ENCODE measurements at regions not wholly inside any gene's neighbourhood (a gene's known extent, or its start where the extent isn't known, plus 50 kb on each side); places are given as distances from the start of the nearest gene placed in this dataset.

- Histone ChIP-seq H3K27ac (ENCODE audit: low read length) (no peak overlapping the region), H3K4me1 (ENCODE audit: control insufficient read depth, insufficient read depth, low read length) (no peaks in the 10 kb centered on the region), H3K27me3 (ENCODE audit: control insufficient read depth, insufficient read depth, low read length) (peaks cover 6% of the 10 kb centered on the region), H3K4me3 (ENCODE audit: low read length) (no peak overlapping the region), H3K9me3 (ENCODE audit: control insufficient read depth, low read depth, low read length) (no peaks in the 10 kb centered on the region), H3K36me3 (ENCODE audit: control insufficient read depth, insufficient read depth, low read length) (no peaks in the 10 kb centered on the region)
- WGBS (ENCODE audit: insufficient coverage, low lambda C conversion rate), result 100% methylated on average over 1 of the region's 8 CpGs
- DNase-seq, result no peak
These were observed 143.1 kb upstream of the L3MBTL4 start for GRCh38 chr18:6557770-6558248.

GRCh38 chr18:6558446-6559156 lies 143.9 kb upstream of the L3MBTL4 start:
- H3K27ac ChIP-seq (ENCODE audit: low read length), result no peak overlapping the region
- no peaks in the 10 kb centered on the region for H3K36me3 ChIP-seq (ENCODE audit: control insufficient read depth, insufficient read depth, low read length)
- 75% methylated on average over 2 of the region's 7 CpGs for WGBS (ENCODE audit: insufficient coverage, low lambda C conversion rate)

GRCh38 chr18:6559296-6559695 lies 144.6 kb upstream of the L3MBTL4 start:
- Histone ChIP-seq H3K27me3 (ENCODE audit: control insufficient read depth, insufficient read depth, low read length) (peaks cover 6% of the 10 kb centered on the region), H3K36me3 (ENCODE audit: control insufficient read depth, insufficient read depth, low read length) (no peaks in the 10 kb centered on the region), H3K27ac (ENCODE audit: low read length) (no peak overlapping the region), H3K4me1 (ENCODE audit: control insufficient read depth, insufficient read depth, low read length) (no peaks in the 10 kb centered on the region), H3K9me3 (ENCODE audit: control insufficient read depth, low read depth, low read length) (no peaks in the 10 kb centered on the region), H3K4me3 (ENCODE audit: low read length) (no peak overlapping the region)
- DNase-seq, result no peak
- WGBS (ENCODE audit: insufficient coverage, low lambda C conversion rate), result no CpG with 5 or more reads among the region's 1 CpG

More at GRCh38 chr18:6558446-6559156, 143.9 kb upstream of the L3MBTL4 start:
- Histone ChIP-seq H3K27me3 (ENCODE audit: control insufficient read depth, insufficient read depth, low read length) (peaks cover 6% of the 10 kb centered on the region), H3K9me3 (ENCODE audit: control insufficient read depth, low read depth, low read length) (no peaks in the 10 kb centered on the region), H3K4me3 (ENCODE audit: low read length) (no peak overlapping the region), H3K4me1 (ENCODE audit: control insufficient read depth, insufficient read depth, low read length) (no peaks in the 10 kb centered on the region)
- no peak for DNase-seq

GRCh38 chr18:6561016-6561415 lies 146.3 kb upstream of the L3MBTL4 start:
- Histone ChIP-seq H3K27ac (ENCODE audit: low read length) (no peak overlapping the region), H3K27me3 (ENCODE audit: control insufficient read depth, insufficient read depth, low read length) (peaks cover 6% of the 10 kb centered on the region), H3K4me3 (ENCODE audit: low read length) (no peak overlapping the region), H3K9me3 (ENCODE audit: control insufficient read depth, low read depth, low read length) (no peaks in the 10 kb centered on the region), H3K4me1 (ENCODE audit: control insufficient read depth, insufficient read depth, low read length) (no peaks in the 10 kb centered on the region), H3K36me3 (ENCODE audit: control insufficient read depth, insufficient read depth, low read length) (no peaks in the 10 kb centered on the region)
- DNase-seq, result no peak
- 100% methylated on average over 2 of the region's 9 CpGs for WGBS (ENCODE audit: insufficient coverage, low lambda C conversion rate)

GRCh38 chr18:6561420-6561861 lies 146.7 kb upstream of the L3MBTL4 start:
- 40% methylated on average over 1 of the region's 6 CpGs for WGBS (ENCODE audit: insufficient coverage, low lambda C conversion rate)
- Histone ChIP-seq H3K4me3 (ENCODE audit: low read length) (no peak overlapping the region), H3K4me1 (ENCODE audit: control insufficient read depth, insufficient read depth, low read length) (no peaks in the 10 kb centered on the region), H3K36me3 (ENCODE audit: control insufficient read depth, insufficient read depth, low read length) (no peaks in the 10 kb centered on the region), H3K9me3 (ENCODE audit: control insufficient read depth, low read depth, low read length) (no peaks in the 10 kb centered on the region), H3K27me3 (ENCODE audit: control insufficient read depth, insufficient read depth, low read length) (peaks cover 6% of the 10 kb centered on the region), H3K27ac (ENCODE audit: low read length) (no peak overlapping the region)
- DNase-seq, result peak; percentile 28 to 33

- Histone ChIP-seq H3K4me3 (ENCODE audit: low read length) (no peak overlapping the region), H3K27ac (ENCODE audit: low read length) (no peak overlapping the region), H3K36me3 (ENCODE audit: control insufficient read depth, insufficient read depth, low read length) (no peaks in the 10 kb centered on the region), H3K9me3 (ENCODE audit: control insufficient read depth, low read depth, low read length) (no peaks in the 10 kb centered on the region), H3K4me1 (ENCODE audit: control insufficient read depth, insufficient read depth, low read length) (no peaks in the 10 kb centered on the region), H3K27me3 (ENCODE audit: control insufficient read depth, insufficient read depth, low read length) (peaks cover 6% of the 10 kb centered on the region)
- 80% methylated on average over 1 of the region's 8 CpGs for WGBS (ENCODE audit: insufficient coverage, low lambda C conversion rate)
- DNase-seq, result no peak
These were observed 147.2 kb upstream of the L3MBTL4 start for GRCh38 chr18:6561862-6562291.

GRCh38 chr18:6563896-6564295 lies 149.2 kb upstream of the L3MBTL4 start:
- Histone ChIP-seq H3K9me3 (ENCODE audit: control insufficient read depth, low read depth, low read length) (no peaks in the 10 kb centered on the region), H3K27ac (ENCODE audit: low read length) (no peak overlapping the region), H3K4me3 (ENCODE audit: low read length) (no peak overlapping the region), H3K4me1 (ENCODE audit: control insufficient read depth, insufficient read depth, low read length) (no peaks in the 10 kb centered on the region), H3K27me3 (ENCODE audit: control insufficient read depth, insufficient read depth, low read length) (no peaks in the 10 kb centered on the region), H3K36me3 (ENCODE audit: control insufficient read depth, insufficient read depth, low read length) (no peaks in the 10 kb centered on the region)
- DNase-seq, result no peak
- WGBS (ENCODE audit: insufficient coverage, low lambda C conversion rate), result no CpG with 5 or more reads among the region's 1 CpG

GRCh38 chr18:6564950-6565814 lies 150.5 kb upstream of the L3MBTL4 start:
- DNase-seq, result no peak

GRCh38 chr18:6565815-6566081 lies 151.0 kb upstream of the L3MBTL4 start:
- no peaks in the 10 kb centered on the region for H3K4me1 ChIP-seq (ENCODE audit: control insufficient read depth, insufficient read depth, low read length)
- no peaks in the 10 kb centered on the region for H3K27me3 ChIP-seq (ENCODE audit: control insufficient read depth, insufficient read depth, low read length)
- no CpG with 5 or more reads among the region's 2 CpGs for WGBS (ENCODE audit: insufficient coverage, low lambda C conversion rate)
- H3K27ac ChIP-seq (ENCODE audit: low read length), result no peak overlapping the region
- no peak for DNase-seq
- H3K36me3 ChIP-seq (ENCODE audit: control insufficient read depth, insufficient read depth, low read length), result no peaks in the 10 kb centered on the region
- H3K4me3 ChIP-seq (ENCODE audit: low read length), result no peak overlapping the region
- H3K9me3 ChIP-seq (ENCODE audit: control insufficient read depth, low read depth, low read length), result no peaks in the 10 kb centered on the region

More at GRCh38 chr18:6564950-6565814, 150.5 kb upstream of the L3MBTL4 start:
- Histone ChIP-seq H3K9me3 (ENCODE audit: control insufficient read depth, low read depth, low read length) (no peaks in the 10 kb centered on the region), H3K27me3 (ENCODE audit: control insufficient read depth, insufficient read depth, low read length) (no peaks in the 10 kb centered on the region), H3K36me3 (ENCODE audit: control insufficient read depth, insufficient read depth, low read length) (no peaks in the 10 kb centered on the region), H3K4me3 (ENCODE audit: low read length) (no peak overlapping the region), H3K27ac (ENCODE audit: low read length) (no peak overlapping the region), H3K4me1 (ENCODE audit: control insufficient read depth, insufficient read depth, low read length) (no peaks in the 10 kb centered on the region)
- WGBS (ENCODE audit: insufficient coverage, low lambda C conversion rate), result 86% methylated on average over 1 of the region's 4 CpGs

GRCh38 chr18:6566338-6566911 lies 151.7 kb upstream of the L3MBTL4 start:
- DNase-seq, result no peak
- H3K27ac ChIP-seq (ENCODE audit: low read length), result no peak overlapping the region
- no peaks in the 10 kb centered on the region for H3K27me3 ChIP-seq (ENCODE audit: control insufficient read depth, insufficient read depth, low read length)
- 80% methylated on average over 2 of the region's 3 CpGs for WGBS (ENCODE audit: insufficient coverage, low lambda C conversion rate)
- no peaks in the 10 kb centered on the region for H3K4me1 ChIP-seq (ENCODE audit: control insufficient read depth, insufficient read depth, low read length)
- H3K9me3 ChIP-seq (ENCODE audit: control insufficient read depth, low read depth, low read length), result no peaks in the 10 kb centered on the region
- no peak overlapping the region for H3K4me3 ChIP-seq (ENCODE audit: low read length)
- no peaks in the 10 kb centered on the region for H3K36me3 ChIP-seq (ENCODE audit: control insufficient read depth, insufficient read depth, low read length)

Data from large intestine (tissue), 3 donors.